ENCODE measurements at regions not wholly inside any gene's neighbourhood (a gene's known extent, or its start where the extent isn't known, plus 50 kb on each side); places are given as distances from the start of the nearest gene placed in this dataset.

DNA sequence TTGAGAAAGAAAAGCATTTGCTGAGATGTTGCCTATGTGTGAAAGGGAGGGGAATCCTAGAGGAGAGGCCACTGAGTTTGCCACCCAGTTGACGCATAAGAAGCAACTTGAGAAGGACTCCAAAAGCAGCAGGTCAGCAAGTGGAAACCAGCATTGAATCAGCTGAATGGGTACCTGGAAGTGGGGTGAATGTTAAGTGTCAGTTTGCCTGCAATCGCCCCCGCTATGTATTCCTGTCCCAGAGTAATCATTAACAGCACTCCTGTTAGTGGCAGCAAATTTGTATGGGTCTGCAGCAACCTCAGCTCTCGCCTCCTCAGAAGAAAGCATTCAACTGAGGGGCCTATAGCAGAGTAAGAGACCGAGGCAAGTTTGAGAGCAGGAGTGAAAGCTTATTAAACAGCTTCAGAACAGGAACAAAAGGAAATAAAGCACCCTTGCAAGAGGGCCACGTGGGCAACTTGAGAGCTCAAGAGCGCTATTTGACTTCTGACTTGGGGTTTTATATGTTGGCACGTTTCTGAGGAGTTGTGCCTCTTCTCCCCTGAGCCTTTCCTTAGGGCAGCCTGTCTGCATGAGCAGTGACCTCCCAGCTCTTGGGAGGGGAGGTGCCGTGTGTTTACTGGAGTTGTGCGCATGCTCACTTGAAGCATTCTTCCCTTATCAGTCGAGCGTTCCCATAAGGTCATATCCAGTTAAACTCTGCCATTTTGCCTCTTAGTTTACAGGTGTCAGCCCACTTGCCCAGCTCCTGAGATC lies 122.6 kb upstream of the PHACTR1 start:
- no CpG with 5 or more reads among the region's 12 CpGs for WGBS, 2 donors (ENCODE audit: extremely low coverage in 2 of 2, insufficient read length in 2 of 2, insufficient replicate concordance in 1 of 2)
- DNase-seq (ENCODE audit: low spot score), result no peak
- no peak overlapping the region for H4K8ac ChIP-seq (ENCODE audit: low read depth, low read length)

DNA sequence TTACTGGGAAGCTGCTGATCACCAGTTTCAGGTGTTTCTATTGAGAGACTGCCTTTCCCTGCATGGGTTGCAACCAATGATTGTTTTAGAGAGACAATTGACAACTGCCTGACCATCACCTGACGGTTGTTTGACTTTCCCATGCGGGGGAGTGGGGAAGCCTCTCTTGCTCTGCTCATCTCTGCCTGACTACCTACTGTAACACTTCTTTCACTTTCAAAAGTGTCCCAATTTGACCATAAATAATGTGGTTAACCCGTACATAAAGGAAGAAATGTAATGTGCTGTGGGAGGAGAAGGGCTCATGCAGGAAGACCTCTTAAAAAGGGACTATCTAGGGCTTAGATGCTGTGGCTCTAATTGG lies 122.1 kb upstream of the PHACTR1 start:
- Histone ChIP-seq H4K91ac (ENCODE audit: low read depth, low read length, poor library complexity) (no peak overlapping the region), H3K4me2 (ENCODE audit: insufficient read depth, low read length, poor library complexity, severe bottlenecking) (no peak overlapping the region), H3K27ac (replicated peaks; ENCODE audit: low read length) (no peak overlapping the region)

More for the DNA sequence above, 122.6 kb upstream of the PHACTR1 start:
- H3K4me3 ChIP-seq (ENCODE audit: low read length in 2 of 2), result no peak overlapping the region
- no peak overlapping the region for H3K9ac ChIP-seq (ENCODE audit: low read depth, low read length, poor library complexity)
- no peaks in the 10 kb centered on the region for H3K9me3 ChIP-seq (replicated peaks in 1 of 2; ENCODE audit: control insufficient read depth in 2 of 2, insufficient read depth in 1 of 2, low read depth in 1 of 2, low read length in 2 of 2)
- no peak overlapping the region for H2BK120ac ChIP-seq (ENCODE audit: low read depth, low read length)
- H3K79me1 ChIP-seq (ENCODE audit: low read depth, low read length), result no peaks in the 10 kb centered on the region
- no peak overlapping the region for H3K14ac ChIP-seq (ENCODE audit: low read length)
- no peak overlapping the region for H2BK15ac ChIP-seq (ENCODE audit: low read length)
- H3K27ac ChIP-seq (replicated peaks; ENCODE audit: low read length), result no peak overlapping the region
- no peak overlapping the region for H2AFZ ChIP-seq (ENCODE audit: low read length)
- no peak overlapping the region for H3K4ac ChIP-seq (ENCODE audit: low read length)
- no peak overlapping the region for H3K4me2 ChIP-seq (ENCODE audit: insufficient read depth, low read length, poor library complexity, severe bottlenecking)
- H3K18ac ChIP-seq (ENCODE audit: low read length), result no peak overlapping the region
- no peak overlapping the region for H3K23ac ChIP-seq (ENCODE audit: low read depth, low read length, poor library complexity)
- H3K36me3 ChIP-seq (replicated peaks in 1 of 2; ENCODE audit: control insufficient read depth in 2 of 2, insufficient read depth in 2 of 2, low read length in 2 of 2), result no peaks in the 10 kb centered on the region
- H3K27me3 ChIP-seq (ENCODE audit: control insufficient read depth in 3 of 3, insufficient read depth in 3 of 3, low read depth in 1 of 3, low read length in 3 of 3), result no peaks in the 10 kb centered on the region
- no peak overlapping the region for H2AK5ac ChIP-seq (ENCODE audit: low read depth, low read length)
- no peak overlapping the region for H2BK12ac ChIP-seq (ENCODE audit: low read length)
- H2BK5ac ChIP-seq (ENCODE audit: low read length), result no peak overlapping the region
- H3K4me1 ChIP-seq (ENCODE audit: control insufficient read depth in 2 of 2, insufficient read depth in 1 of 2, low read depth in 1 of 2, low read length in 2 of 2), result no peaks in the 10 kb centered on the region
- no peak overlapping the region for H4K91ac ChIP-seq (ENCODE audit: low read depth, low read length, poor library complexity)

DNA sequence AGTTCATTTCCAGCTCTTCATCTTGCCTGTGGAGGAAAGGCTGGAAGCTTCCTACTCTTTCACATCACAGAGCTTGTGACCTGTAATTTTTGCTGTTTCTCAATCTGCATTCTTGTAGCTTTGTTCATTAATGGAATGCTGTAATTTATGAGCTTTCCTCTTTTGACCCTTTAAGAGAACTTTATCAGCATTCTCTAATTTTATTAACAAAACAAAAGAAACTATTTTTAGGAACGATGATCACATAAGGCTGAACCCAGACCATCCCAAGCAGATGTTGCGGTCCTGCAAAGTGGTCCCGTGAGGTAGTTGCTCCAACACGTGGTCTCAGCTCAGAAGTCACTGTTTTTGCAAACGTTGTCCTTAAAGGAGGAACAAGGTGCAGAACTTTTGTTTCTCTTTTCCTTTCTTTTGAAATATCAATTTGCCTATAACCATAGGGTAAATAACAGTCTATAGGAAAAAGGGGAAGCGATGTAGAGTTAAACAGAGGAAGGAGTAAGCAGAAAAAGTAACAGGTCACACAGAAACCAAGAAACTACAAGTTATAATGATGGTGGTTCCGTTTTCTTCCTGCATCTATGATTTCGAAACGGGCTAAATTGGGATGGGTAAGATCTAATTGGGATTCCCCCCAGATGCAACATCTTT lies 121.3 kb upstream of the PHACTR1 start:
- Histone ChIP-seq H3K27ac (replicated peaks; ENCODE audit: low read length) (no peak overlapping the region), H3K9ac (ENCODE audit: low read depth, low read length, poor library complexity) (no peak overlapping the region), H2BK120ac (ENCODE audit: low read depth, low read length) (no peak overlapping the region), H3K14ac (ENCODE audit: low read length) (no peak overlapping the region), H2AFZ (ENCODE audit: low read length) (no peak overlapping the region), H2BK5ac (ENCODE audit: low read length) (no peak overlapping the region), H3K36me3 (replicated peaks in 1 of 2; ENCODE audit: control insufficient read depth in 2 of 2, insufficient read depth in 2 of 2, low read length in 2 of 2) (no peaks in the 10 kb centered on the region), H2AK5ac (ENCODE audit: low read depth, low read length) (no peak overlapping the region), H2BK12ac (ENCODE audit: low read length) (no peak overlapping the region), H2BK15ac (ENCODE audit: low read length) (no peak overlapping the region), H3K23ac (ENCODE audit: low read depth, low read length, poor library complexity) (no peak overlapping the region), H3K79me1 (ENCODE audit: low read depth, low read length) (no peaks in the 10 kb centered on the region), H3K18ac (ENCODE audit: low read length) (no peak overlapping the region), H4K91ac (ENCODE audit: low read depth, low read length, poor library complexity) (no peak overlapping the region), H3K4me1 (ENCODE audit: control insufficient read depth in 2 of 2, insufficient read depth in 1 of 2, low read depth in 1 of 2, low read length in 2 of 2) (no peaks in the 10 kb centered on the region), H4K8ac (ENCODE audit: low read depth, low read length) (no peak overlapping the region), H3K27me3 (ENCODE audit: control insufficient read depth in 3 of 3, insufficient read depth in 3 of 3, low read depth in 1 of 3, low read length in 3 of 3) (no peaks in the 10 kb centered on the region), H3K4me3 (ENCODE audit: low read length in 2 of 2) (no peak overlapping the region), H3K9me3 (replicated peaks in 1 of 2; ENCODE audit: control insufficient read depth in 2 of 2, insufficient read depth in 1 of 2, low read depth in 1 of 2, low read length in 2 of 2) (no peaks in the 10 kb centered on the region), H3K4ac (ENCODE audit: low read length) (no peak overlapping the region), H3K4me2 (ENCODE audit: insufficient read depth, low read length, poor library complexity, severe bottlenecking) (no peak overlapping the region)
- no peak for DNase-seq (ENCODE audit: low spot score)
- no CpG with 5 or more reads among the region's 9 CpGs for WGBS, 2 donors (ENCODE audit: extremely low coverage in 2 of 2, insufficient read length in 2 of 2, insufficient replicate concordance in 1 of 2)

More for the DNA sequence above, 122.1 kb upstream of the PHACTR1 start:
- H2AK5ac ChIP-seq (ENCODE audit: low read depth, low read length), result no peak overlapping the region
- H2AFZ ChIP-seq (ENCODE audit: low read length), result no peak overlapping the region
- H3K27me3 ChIP-seq (ENCODE audit: control insufficient read depth in 3 of 3, insufficient read depth in 3 of 3, low read depth in 1 of 3, low read length in 3 of 3), result no peaks in the 10 kb centered on the region
- no peak overlapping the region for H2BK5ac ChIP-seq (ENCODE audit: low read length)
- H2BK12ac ChIP-seq (ENCODE audit: low read length), result no peak overlapping the region
- no peak overlapping the region for H3K23ac ChIP-seq (ENCODE audit: low read depth, low read length, poor library complexity)
- no peak overlapping the region for H3K18ac ChIP-seq (ENCODE audit: low read length)
- H3K4ac ChIP-seq (ENCODE audit: low read length), result no peak overlapping the region
- no peak overlapping the region for H3K14ac ChIP-seq (ENCODE audit: low read length)
- H3K36me3 ChIP-seq (replicated peaks in 1 of 2; ENCODE audit: control insufficient read depth in 2 of 2, insufficient read depth in 2 of 2, low read length in 2 of 2), result no peaks in the 10 kb centered on the region
- H2BK120ac ChIP-seq (ENCODE audit: low read depth, low read length), result no peak overlapping the region
- no peaks in the 10 kb centered on the region for H3K9me3 ChIP-seq (replicated peaks in 1 of 2; ENCODE audit: control insufficient read depth in 2 of 2, insufficient read depth in 1 of 2, low read depth in 1 of 2, low read length in 2 of 2)
- H3K4me3 ChIP-seq (ENCODE audit: low read length in 2 of 2), result no peak overlapping the region
- H3K79me1 ChIP-seq (ENCODE audit: low read depth, low read length), result no peaks in the 10 kb centered on the region
- no peak overlapping the region for H3K9ac ChIP-seq (ENCODE audit: low read depth, low read length, poor library complexity)
- no peak for DNase-seq (ENCODE audit: low spot score)
- H2BK15ac ChIP-seq (ENCODE audit: low read length), result no peak overlapping the region
- no peak overlapping the region for H4K8ac ChIP-seq (ENCODE audit: low read depth, low read length)
- no CpG with 5 or more reads among the region's 3 CpGs for WGBS, 2 donors (ENCODE audit: extremely low coverage in 2 of 2, insufficient read length in 2 of 2, insufficient replicate concordance in 1 of 2)
- no peaks in the 10 kb centered on the region for H3K4me1 ChIP-seq (ENCODE audit: control insufficient read depth in 2 of 2, insufficient read depth in 1 of 2, low read depth in 1 of 2, low read length in 2 of 2)

DNA sequence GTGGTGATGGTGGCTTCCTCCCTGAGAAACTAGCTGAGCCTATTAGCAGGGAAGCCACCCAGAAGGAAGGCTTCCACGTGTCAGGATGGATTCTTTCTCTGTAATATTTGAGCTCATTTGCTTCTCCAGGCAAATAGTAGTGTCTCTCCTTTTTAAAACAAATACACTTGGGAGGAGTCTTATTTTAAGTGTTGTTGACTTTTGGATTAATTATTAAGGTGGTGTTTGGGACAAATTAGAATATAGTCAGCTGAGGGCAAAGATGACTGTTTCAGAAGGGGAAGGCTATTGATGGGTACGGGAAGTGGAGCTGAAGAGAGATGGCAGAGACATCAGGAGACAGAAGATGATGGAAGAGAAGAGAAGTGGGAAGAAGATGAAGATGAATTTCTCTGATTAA lies 119.8 kb upstream of the PHACTR1 start:
- Histone ChIP-seq H3K23ac (ENCODE audit: low read depth, low read length, poor library complexity) (no peak overlapping the region), H3K27me3 (ENCODE audit: control insufficient read depth in 3 of 3, insufficient read depth in 3 of 3, low read depth in 1 of 3, low read length in 3 of 3) (no peaks in the 10 kb centered on the region), H3K4ac (ENCODE audit: low read length) (no peak overlapping the region), H3K79me1 (ENCODE audit: low read depth, low read length) (no peaks in the 10 kb centered on the region), H2BK12ac (ENCODE audit: low read length) (no peak overlapping the region), H3K18ac (ENCODE audit: low read length) (no peak overlapping the region), H4K8ac (ENCODE audit: low read depth, low read length) (no peak overlapping the region), H2BK15ac (ENCODE audit: low read length) (no peak overlapping the region), H3K9ac (ENCODE audit: low read depth, low read length, poor library complexity) (no peak overlapping the region), H3K4me3 (ENCODE audit: low read length in 2 of 2) (no peak overlapping the region), H3K14ac (ENCODE audit: low read length) (no peak overlapping the region), H3K9me3 (replicated peaks in 1 of 2; ENCODE audit: control insufficient read depth in 2 of 2, insufficient read depth in 1 of 2, low read depth in 1 of 2, low read length in 2 of 2) (no peaks in the 10 kb centered on the region), H4K91ac (ENCODE audit: low read depth, low read length, poor library complexity) (no peak overlapping the region), H3K27ac (replicated peaks; ENCODE audit: low read length) (no peak overlapping the region), H2BK5ac (ENCODE audit: low read length) (no peak overlapping the region), H2BK120ac (ENCODE audit: low read depth, low read length) (no peak overlapping the region), H2AK5ac (ENCODE audit: low read depth, low read length) (no peak overlapping the region), H2AFZ (ENCODE audit: low read length) (no peak overlapping the region), H3K4me2 (ENCODE audit: insufficient read depth, low read length, poor library complexity, severe bottlenecking) (no peak overlapping the region), H3K36me3 (replicated peaks in 1 of 2; ENCODE audit: control insufficient read depth in 2 of 2, insufficient read depth in 2 of 2, low read length in 2 of 2) (no peaks in the 10 kb centered on the region), H3K4me1 (ENCODE audit: control insufficient read depth in 2 of 2, insufficient read depth in 1 of 2, low read depth in 1 of 2, low read length in 2 of 2) (peaks cover 0 to 4% of the 10 kb centered on the region in 2 donors)
- DNase-seq (ENCODE audit: low spot score), result no peak
- WGBS, 2 donors (ENCODE audit: extremely low coverage in 2 of 2, insufficient read length in 2 of 2, insufficient replicate concordance in 1 of 2), result no CpG with 5 or more reads among the region's 2 CpGs
